Stimulated activated CD4-positive, alpha-beta T cell treated with anti-CD3 and anti-CD28 coated beads, Interleukin-4, amount 100 ng/mL, for 24 hours (primary cell): ENCODE measurements at regions not wholly inside any gene's neighbourhood (a gene's known extent, or its start where the extent isn't known, plus 50 kb on each side); places are given as distances from the start of the nearest gene placed in this dataset.

Source experiments
- DNase-seq: peaks from one replicate; pipeline ENCODE4 v3.0.0-alpha.2; 2020

- peak; percentile 33 for DNase-seq
Measured at GRCh38 chr9:107213561-107214028, 69.5 kb upstream of the RAD23B start.

- no peak for DNase-seq
Measured at GRCh38 chr9:107214381-107214780, 68.7 kb upstream of the RAD23B start.

- no peak for DNase-seq
Measured at GRCh38 chr9:107214915-107215314, 68.2 kb upstream of the RAD23B start.

- DNase-seq: no peak
Measured at GRCh38 chr9:107215381-107215780, 67.7 kb upstream of the RAD23B start.

- DNase-seq: no peak
Measured at GRCh38 chr9:107216329-107216728, 66.8 kb upstream of the RAD23B start.

GRCh38 chr9:107218829-107219485 lies 64.1 kb upstream of the RAD23B start:
- DNase-seq: no peak

- no peak for DNase-seq
Measured at GRCh38 chr9:107219486-107220077, 63.5 kb upstream of the RAD23B start.

- DNase-seq: no peak
Measured at GRCh38 chr9:107221321-107221720, 61.8 kb upstream of the RAD23B start.

- no peak for DNase-seq
Measured at GRCh38 chr9:107222020-107222522, 61.0 kb upstream of the RAD23B start.

GRCh38 chr9:107223381-107223780 lies 59.7 kb upstream of the RAD23B start:
- no peak for DNase-seq

- no peak for DNase-seq
Measured at GRCh38 chr9:107224252-107224651, 58.8 kb upstream of the RAD23B start.

- DNase-seq: no peak
Measured at GRCh38 chr9:107226421-107226820, 56.7 kb upstream of the RAD23B start.

- DNase-seq: no peak
Measured at GRCh38 chr9:107227774-107228173, 55.3 kb upstream of the RAD23B start.

- no peak for DNase-seq
Measured at GRCh38 chr9:107228496-107229039, 54.5 kb upstream of the RAD23B start.

- no peak for DNase-seq
Measured at GRCh38 chr9:107229241-107229741, 53.8 kb upstream of the RAD23B start.
